ENCODE measurements at regions not wholly inside any gene's neighbourhood (a gene's known extent, or its start where the extent isn't known, plus 50 kb on each side); places are given as distances from the start of the nearest gene placed in this dataset.

DNA sequence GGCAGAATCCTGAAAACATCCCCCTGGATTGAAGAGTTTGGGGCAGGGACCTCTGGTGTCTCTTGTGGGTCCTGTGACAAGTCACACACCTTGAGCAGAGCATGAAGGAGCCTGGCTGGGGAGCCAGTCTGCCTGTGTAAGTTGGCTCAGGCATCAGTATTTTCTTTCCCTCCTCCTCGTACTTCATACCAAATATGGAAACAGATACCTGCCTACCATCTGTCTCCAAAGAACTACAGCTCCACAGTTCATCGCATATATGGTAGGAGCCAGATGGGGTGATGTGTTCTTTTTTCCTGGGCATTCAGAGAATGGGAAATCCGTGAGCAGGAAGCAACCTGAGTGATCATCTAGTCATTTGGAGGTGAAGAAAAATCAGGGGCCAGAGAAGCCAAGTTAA, 177.3 kb upstream of the RAD23B start:
- H3K36me3 ChIP-seq, result no peaks in the 10 kb centered on the region
- TF ChIP-seq, protein P1, sequence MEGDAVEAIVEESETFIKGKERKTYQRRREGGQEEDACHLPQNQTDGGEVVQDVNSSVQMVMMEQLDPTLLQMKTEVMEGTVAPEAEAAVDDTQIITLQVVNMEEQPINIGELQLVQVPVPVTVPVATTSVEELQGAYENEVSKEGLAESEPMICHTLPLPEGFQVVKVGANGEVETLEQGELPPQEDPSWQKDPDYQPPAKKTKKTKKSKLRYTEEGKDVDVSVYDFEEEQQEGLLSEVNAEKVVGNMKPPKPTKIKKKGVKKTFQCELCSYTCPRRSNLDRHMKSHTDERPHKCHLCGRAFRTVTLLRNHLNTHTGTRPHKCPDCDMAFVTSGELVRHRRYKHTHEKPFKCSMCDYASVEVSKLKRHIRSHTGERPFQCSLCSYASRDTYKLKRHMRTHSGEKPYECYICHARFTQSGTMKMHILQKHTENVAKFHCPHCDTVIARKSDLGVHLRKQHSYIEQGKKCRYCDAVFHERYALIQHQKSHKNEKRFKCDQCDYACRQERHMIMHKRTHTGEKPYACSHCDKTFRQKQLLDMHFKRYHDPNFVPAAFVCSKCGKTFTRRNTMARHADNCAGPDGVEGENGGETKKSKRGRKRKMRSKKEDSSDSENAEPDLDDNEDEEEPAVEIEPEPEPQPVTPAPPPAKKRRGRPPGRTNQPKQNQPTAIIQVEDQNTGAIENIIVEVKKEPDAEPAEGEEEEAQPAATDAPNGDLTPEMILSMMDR (IDR thresholded peaks at IDR 0.05), result no peak
- intact Hi-C loops (cut with DNase I), result no loop called here
- no peaks in the 10 kb centered on the region for H3K4me1 ChIP-seq
- H3K9me3 ChIP-seq, result no peaks in the 10 kb centered on the region
- H3K27ac ChIP-seq, result no peak overlapping the region
- no peak overlapping the region for H3K4me3 ChIP-seq
- no peak overlapping the region for H3K9ac ChIP-seq (ENCODE audit: low read depth in 2 of 2, low read length in 2 of 2)
- no peak for DNase-seq
- no peaks in the 10 kb centered on the region for H3K27me3 ChIP-seq

DNA sequence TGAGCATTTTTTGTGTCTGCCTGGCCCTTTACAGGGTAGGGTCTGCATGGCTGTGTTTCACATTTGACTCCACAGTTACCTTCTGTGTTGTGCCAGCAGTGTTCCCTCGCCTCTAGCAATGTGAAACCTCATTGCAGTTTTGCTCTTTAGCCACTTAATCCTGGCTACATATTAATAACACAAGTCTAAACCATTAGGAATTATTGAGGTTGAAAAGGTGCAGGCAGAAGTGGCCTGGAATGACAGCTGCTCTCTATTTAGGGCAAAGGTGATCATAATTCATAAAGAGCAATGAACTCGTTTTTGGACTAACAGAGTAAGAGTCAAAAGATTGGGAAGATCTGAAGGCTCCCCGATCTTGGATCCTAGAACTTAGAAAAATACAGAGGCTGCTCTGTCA, 176.7 kb upstream of the RAD23B start:
- intact Hi-C loops (cut with DNase I), result no loop called here
- no peak overlapping the region for H3K4me3 ChIP-seq
- no peaks in the 10 kb centered on the region for H3K4me1 ChIP-seq
- TF ChIP-seq, protein P1 (IDR thresholded peaks at IDR 0.05), result no peak
- H3K27me3 ChIP-seq, result no peaks in the 10 kb centered on the region
- H3K9ac ChIP-seq (ENCODE audit: low read depth in 2 of 2, low read length in 2 of 2), result no peak overlapping the region
- DNase-seq, result no peak
- H3K9me3 ChIP-seq, result no peaks in the 10 kb centered on the region
- no peaks in the 10 kb centered on the region for H3K36me3 ChIP-seq
- H3K27ac ChIP-seq, result no peak overlapping the region

DNA sequence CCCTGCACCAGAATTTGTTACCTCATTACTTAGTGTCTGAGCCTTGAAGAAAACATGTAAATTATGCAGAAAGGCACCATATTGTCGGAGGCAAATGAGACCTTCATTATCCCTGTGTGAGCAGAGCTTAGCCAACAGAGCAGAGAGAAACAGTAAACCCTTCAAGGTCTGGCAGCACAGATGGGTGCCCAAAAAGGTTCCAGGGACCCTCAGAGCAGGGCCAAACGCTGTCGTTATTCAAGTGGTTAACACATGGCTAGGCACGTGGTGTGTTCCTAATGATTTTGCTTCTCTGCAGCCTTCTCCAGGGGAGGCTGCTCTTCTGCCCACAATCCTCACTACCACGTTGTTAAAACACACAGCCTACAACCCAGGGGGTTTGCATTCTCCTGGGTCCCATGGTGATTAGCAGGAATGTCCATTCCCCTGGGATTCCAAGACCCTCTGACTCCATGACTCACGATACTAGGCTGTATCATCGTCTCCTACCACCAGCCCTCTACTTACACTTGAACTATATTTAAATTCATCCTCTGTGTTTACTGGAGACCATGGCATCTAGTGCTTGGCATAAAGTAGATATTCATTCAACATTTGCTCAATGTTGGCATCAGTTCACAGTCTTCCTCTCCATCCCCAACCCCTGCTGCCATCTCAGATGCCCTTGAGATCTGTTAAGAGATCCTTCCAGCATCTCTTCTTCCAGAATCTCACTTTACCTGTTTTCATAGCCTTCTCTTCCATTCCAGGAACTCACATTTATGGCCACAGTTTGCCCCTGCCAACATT, 174.5 kb upstream of the RAD23B start:
- Histone ChIP-seq H3K4me3 (no peak overlapping the region), H3K9ac (ENCODE audit: low read depth in 2 of 2, low read length in 2 of 2) (no peak overlapping the region), H3K27me3 (no peaks in the 10 kb centered on the region), H3K4me1 (no peaks in the 10 kb centered on the region), H3K27ac (no peak overlapping the region), H3K36me3 (no peaks in the 10 kb centered on the region), H3K9me3 (no peaks in the 10 kb centered on the region)
- TF ChIP-seq, protein P1 (IDR thresholded peaks at IDR 0.05), result no peak
- no peak for DNase-seq
- intact Hi-C loops (cut with DNase I), result no loop called here

DNA sequence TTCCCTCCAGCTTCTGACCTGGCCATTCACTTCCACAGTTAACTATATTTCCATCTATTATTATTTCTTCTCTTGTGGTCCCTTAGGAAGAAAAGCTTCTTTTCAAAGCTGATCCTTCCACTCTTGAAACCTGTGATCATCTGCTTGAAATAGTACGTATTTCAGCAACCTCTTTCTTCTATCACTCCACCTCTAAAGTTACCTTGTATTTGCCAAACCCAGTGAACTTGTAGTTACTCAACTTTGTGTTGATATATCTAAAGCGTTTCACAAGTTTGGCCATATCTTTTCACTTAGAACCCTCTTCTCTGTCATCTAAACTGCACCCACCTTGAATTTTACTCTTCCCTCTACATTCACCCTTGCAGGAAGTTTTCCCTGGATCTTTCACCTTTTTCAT, 173.8 kb upstream of the RAD23B start:
- H3K9ac ChIP-seq (ENCODE audit: low read depth in 2 of 2, low read length in 2 of 2), result no peak overlapping the region
- H3K9me3 ChIP-seq, result no peaks in the 10 kb centered on the region
- H3K27me3 ChIP-seq, result no peaks in the 10 kb centered on the region
- TF ChIP-seq, protein P1 (IDR thresholded peaks at IDR 0.05), result no peak
- H3K4me3 ChIP-seq, result no peak overlapping the region
- no peak for DNase-seq
- H3K27ac ChIP-seq, result no peak overlapping the region
- intact Hi-C loops (cut with DNase I), result no loop called here
- H3K36me3 ChIP-seq, result no peaks in the 10 kb centered on the region
- H3K4me1 ChIP-seq, result no peaks in the 10 kb centered on the region

DNA sequence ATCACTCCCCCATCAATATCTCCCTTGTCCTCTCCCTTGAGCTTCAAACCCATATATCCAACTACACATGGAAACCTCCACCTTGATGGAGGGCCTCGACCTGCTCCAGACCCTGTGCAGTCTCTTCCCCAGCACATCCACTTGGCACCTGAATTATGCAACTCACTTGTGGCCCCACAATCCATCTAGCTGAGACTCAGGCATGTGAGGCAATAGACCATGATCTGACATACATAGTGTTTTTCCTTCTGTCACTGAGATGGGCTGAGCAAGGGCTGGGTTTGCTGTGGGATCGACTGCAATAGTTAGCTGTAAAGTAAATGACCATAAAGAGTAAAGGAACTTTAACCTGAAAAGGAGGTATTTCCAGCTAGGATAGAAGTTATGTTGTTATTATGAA, 172.9 kb upstream of the RAD23B start:
- DNase-seq, result no peak
- Histone ChIP-seq H3K4me3 (no peak overlapping the region), H3K27me3 (no peaks in the 10 kb centered on the region), H3K9ac (ENCODE audit: low read depth in 2 of 2, low read length in 2 of 2) (no peak overlapping the region), H3K9me3 (no peaks in the 10 kb centered on the region), H3K27ac (no peak overlapping the region), H3K4me1 (no peaks in the 10 kb centered on the region), H3K36me3 (no peaks in the 10 kb centered on the region)
- intact Hi-C loops (cut with DNase I), result no loop called here
- TF ChIP-seq, protein P1 (IDR thresholded peaks at IDR 0.05), result no peak
